ENCODE measurements at regions not wholly inside any gene's neighbourhood (a gene's known extent, or its start where the extent isn't known, plus 50 kb on each side); places are given as distances from the start of the nearest gene placed in this dataset.

DNA sequence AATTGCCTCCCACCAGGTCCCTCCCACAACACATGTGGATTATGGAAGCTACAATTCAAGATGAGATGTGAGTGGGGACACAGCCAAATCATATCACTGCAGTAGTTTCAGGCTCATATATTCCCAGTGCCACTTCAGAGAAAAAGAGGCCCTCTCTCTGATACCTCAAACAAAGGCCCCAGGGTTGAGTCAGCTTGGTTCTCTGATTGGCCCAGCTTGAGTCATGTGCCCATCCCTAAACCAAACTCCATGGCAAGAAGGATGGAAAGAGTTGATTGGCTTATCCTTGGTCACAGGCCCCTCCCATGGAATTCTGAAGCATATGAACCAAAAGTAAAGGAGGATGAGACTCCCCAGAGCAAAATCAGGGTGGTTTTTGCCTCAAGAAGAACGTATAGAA is 75.9 kb upstream of the IRX6 start:
- ATAC-seq, result no peak
- Histone ChIP-seq H3K4me3 (no peak overlapping the region), H3K9me3 (no peaks in the 10 kb centered on the region), H3K4me1 (no peaks in the 10 kb centered on the region), H3K27me3 (peaks cover 6% of the 10 kb centered on the region), H3K36me3 (no peaks in the 10 kb centered on the region), H3K27ac (no peak overlapping the region)
- TF ChIP-seq POLR2A (IDR thresholded peaks at IDR 0.05) (no peak), POLR2AphosphoS5 (IDR thresholded peaks at IDR 0.05) (no peak), EP300 (IDR thresholded peaks at IDR 0.05) (no peak)
- TF ChIP-seq, protein P1, sequence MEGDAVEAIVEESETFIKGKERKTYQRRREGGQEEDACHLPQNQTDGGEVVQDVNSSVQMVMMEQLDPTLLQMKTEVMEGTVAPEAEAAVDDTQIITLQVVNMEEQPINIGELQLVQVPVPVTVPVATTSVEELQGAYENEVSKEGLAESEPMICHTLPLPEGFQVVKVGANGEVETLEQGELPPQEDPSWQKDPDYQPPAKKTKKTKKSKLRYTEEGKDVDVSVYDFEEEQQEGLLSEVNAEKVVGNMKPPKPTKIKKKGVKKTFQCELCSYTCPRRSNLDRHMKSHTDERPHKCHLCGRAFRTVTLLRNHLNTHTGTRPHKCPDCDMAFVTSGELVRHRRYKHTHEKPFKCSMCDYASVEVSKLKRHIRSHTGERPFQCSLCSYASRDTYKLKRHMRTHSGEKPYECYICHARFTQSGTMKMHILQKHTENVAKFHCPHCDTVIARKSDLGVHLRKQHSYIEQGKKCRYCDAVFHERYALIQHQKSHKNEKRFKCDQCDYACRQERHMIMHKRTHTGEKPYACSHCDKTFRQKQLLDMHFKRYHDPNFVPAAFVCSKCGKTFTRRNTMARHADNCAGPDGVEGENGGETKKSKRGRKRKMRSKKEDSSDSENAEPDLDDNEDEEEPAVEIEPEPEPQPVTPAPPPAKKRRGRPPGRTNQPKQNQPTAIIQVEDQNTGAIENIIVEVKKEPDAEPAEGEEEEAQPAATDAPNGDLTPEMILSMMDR (IDR thresholded peaks at IDR 0.05), result no peak
- 0 to 43% methylated on average over 1 of the region's 1 CpG for WGBS, 2 donors (ENCODE audit: low coverage in 1 of 2)

DNA sequence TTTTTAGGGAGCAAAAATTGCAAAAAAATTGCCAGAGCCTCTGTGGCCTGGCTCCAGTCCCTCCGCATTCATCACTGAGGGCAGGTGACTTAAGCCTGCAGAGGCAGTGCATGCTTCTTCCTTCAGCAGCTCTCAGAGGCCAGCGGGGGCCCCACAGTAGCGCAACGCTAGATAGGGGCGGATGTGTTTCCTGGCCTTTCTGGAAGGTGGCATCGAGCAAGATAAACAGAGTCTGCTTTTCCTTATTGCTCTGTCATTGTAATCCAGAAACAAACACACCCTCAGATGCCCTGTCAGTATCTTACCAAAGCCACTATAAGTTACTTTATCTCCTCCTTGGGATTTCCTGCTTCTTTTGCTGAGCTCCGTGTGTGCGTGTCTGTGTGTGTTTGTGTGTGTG is 75.5 kb upstream of the IRX6 start:
- no peak overlapping the region for H3K4me3 ChIP-seq
- H3K4me1 ChIP-seq, result no peaks in the 10 kb centered on the region
- WGBS, 2 donors (ENCODE audit: low coverage in 1 of 2), result 20 to 39% methylated on average over 6 to 7 of the region's 8 CpGs
- no peak for TF ChIP-seq POLR2AphosphoS5 (IDR thresholded peaks at IDR 0.05)
- TF ChIP-seq, protein P1 (IDR thresholded peaks at IDR 0.05), result no peak
- no peak for TF ChIP-seq EP300 (IDR thresholded peaks at IDR 0.05)
- no peak for TF ChIP-seq POLR2A (IDR thresholded peaks at IDR 0.05)
- H3K27me3 ChIP-seq, result peaks cover 6% of the 10 kb centered on the region
- no peak for ATAC-seq
- no peak overlapping the region for H3K27ac ChIP-seq
- peaks cover 0 to under 1% (median 0%) of the 10 kb centered on the region in 3 donors for H3K9me3 ChIP-seq
- H3K36me3 ChIP-seq, result no peaks in the 10 kb centered on the region

DNA sequence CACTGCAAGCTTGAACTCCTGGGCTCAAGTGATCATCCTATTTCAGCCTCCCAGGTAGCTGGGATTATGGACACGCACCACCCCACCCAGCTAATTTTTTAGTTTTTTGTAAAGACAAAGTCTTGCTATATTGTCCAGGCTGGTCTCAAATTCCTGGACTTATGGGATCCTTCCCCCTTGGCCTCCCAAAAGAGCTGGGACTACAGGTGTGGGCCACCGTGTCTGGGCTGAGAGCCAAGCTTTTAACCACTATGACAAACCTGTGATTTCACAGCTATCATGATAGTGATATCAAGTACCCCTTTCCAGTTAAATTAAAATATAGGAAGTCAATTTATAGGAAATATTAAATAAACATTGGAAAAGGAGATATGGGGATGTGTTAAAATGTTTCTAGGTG is 74.6 kb upstream of the IRX6 start:
- Histone ChIP-seq H3K9me3 (peaks cover 0 to 9% (median 0%) of the 10 kb centered on the region in 3 donors), H3K27me3 (peaks cover 9% of the 10 kb centered on the region), H3K4me1 (no peaks in the 10 kb centered on the region), H3K4me3 (no peak overlapping the region), H3K36me3 (no peaks in the 10 kb centered on the region), H3K27ac (no peak overlapping the region)
- WGBS, 2 donors (ENCODE audit: low coverage in 1 of 2), result 80% methylated on average over 2 of the region's 2 CpGs; no CpG with 5 or more reads in 1 of the 2 donors
- TF ChIP-seq, protein P1 (IDR thresholded peaks at IDR 0.05), result no peak
- TF ChIP-seq POLR2A (IDR thresholded peaks at IDR 0.05) (no peak), POLR2AphosphoS5 (IDR thresholded peaks at IDR 0.05) (no peak), EP300 (IDR thresholded peaks at IDR 0.05) (no peak)
- ATAC-seq, result no peak

DNA sequence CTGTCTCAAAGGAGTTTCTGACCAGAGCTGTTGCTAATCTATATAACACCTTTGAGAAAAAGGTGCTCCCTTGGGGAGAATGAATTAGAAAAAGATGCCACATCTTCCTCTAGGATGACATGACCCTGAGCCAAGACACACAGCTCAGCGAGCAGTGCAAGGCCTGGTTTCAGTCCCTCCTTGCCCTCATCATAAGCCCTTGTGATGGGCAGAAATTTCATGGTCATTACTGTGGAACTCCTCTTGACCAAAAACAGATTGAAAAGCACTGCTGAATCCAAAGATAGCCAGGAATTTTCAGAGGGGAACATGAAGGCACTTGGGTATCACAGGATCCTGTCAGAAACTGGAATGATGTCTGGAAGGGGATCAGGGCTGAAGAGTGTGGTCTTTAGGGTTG is 74.1 kb upstream of the IRX6 start:
- ATAC-seq, result no peak
- TF ChIP-seq POLR2A (IDR thresholded peaks at IDR 0.05), result no peak
- TF ChIP-seq POLR2AphosphoS5 (IDR thresholded peaks at IDR 0.05), result no peak
- TF ChIP-seq EP300 (IDR thresholded peaks at IDR 0.05), result no peak
- TF ChIP-seq, protein P1 (IDR thresholded peaks at IDR 0.05), result no peak
- H3K4me1 ChIP-seq, result no peaks in the 10 kb centered on the region
- WGBS, 2 donors (ENCODE audit: low coverage in 1 of 2), result 20 to 60% methylated on average over 1 of the region's 1 CpG
- H3K4me3 ChIP-seq, result no peak overlapping the region
- peaks cover 0 to 15% (median 0%) of the 10 kb centered on the region in 3 donors for H3K9me3 ChIP-seq
- H3K27ac ChIP-seq, result no peak overlapping the region
- H3K36me3 ChIP-seq, result no peaks in the 10 kb centered on the region
- H3K27me3 ChIP-seq, result peaks cover 14% of the 10 kb centered on the region

DNA sequence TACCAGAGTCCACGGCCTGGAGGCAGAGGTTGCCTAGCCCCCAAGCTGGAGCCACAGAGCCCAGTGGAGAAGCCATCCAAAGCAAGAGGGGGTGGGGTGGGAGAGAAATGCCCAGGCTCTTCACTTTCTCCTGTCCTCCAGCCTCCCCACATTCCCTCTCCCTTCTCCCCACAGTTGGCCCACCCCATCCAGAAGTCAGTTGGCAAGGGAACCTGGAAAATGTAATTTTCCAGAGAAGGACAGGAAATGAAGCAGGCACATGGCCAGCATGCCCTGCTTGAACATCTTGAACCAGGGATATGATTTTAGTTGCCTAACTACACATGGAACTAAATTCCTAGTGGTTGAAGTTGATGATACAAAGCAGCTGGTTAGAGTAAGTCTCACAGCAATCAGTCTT is 73.3 kb upstream of the IRX6 start:
- Histone ChIP-seq H3K4me1 (no peaks in the 10 kb centered on the region), H3K9me3 (peaks cover 0 to 17% (median 0%) of the 10 kb centered on the region in 3 donors), H3K27me3 (peaks cover 22% of the 10 kb centered on the region), H3K27ac (no peak overlapping the region), H3K36me3 (no peaks in the 10 kb centered on the region), H3K4me3 (no peak overlapping the region)
- ATAC-seq, result no peak
- no peak for TF ChIP-seq POLR2A (IDR thresholded peaks at IDR 0.05)
- TF ChIP-seq EP300 (IDR thresholded peaks at IDR 0.05), result no peak
- TF ChIP-seq POLR2AphosphoS5 (IDR thresholded peaks at IDR 0.05), result no peak
- TF ChIP-seq, protein P1 (IDR thresholded peaks at IDR 0.05), result no peak
- WGBS, 2 donors (ENCODE audit: low coverage in 1 of 2), result 50% methylated on average over 1 of the region's 1 CpG; no CpG with 5 or more reads in 1 of the 2 donors
